Activated CD8-positive, alpha-beta memory T cell treated with anti-CD3 and anti-CD28 coated beads for 24 hours (primary cell): ENCODE measurements at regions not wholly inside any gene's neighbourhood (a gene's known extent, or its start where the extent isn't known, plus 50 kb on each side); places are given as distances from the start of the nearest gene placed in this dataset.

Experiments used
- DNase-seq: peaks from one replicate; pipeline ENCODE4 v3.0.0-alpha.2; 2020

DNA sequence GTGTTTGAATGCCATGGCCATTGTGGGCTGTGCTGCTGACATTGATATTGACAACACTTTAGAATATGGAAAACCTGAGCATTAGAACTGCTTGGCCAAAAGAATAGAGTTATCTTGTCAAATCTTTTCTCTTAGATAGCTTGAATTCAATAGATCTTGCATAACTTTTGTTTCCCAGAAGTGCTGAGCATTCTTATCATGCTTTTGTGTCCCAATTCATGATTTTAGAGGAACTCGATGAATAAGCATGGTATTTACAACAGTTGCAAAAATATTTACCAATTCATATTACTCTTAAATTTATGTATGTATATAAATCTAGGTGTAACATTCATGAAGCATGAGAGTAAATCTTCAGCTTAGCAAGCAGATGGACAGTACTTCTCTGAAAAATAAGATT is 508.0 kb downstream of the BCL11A start:
- no peak for DNase-seq

DNA sequence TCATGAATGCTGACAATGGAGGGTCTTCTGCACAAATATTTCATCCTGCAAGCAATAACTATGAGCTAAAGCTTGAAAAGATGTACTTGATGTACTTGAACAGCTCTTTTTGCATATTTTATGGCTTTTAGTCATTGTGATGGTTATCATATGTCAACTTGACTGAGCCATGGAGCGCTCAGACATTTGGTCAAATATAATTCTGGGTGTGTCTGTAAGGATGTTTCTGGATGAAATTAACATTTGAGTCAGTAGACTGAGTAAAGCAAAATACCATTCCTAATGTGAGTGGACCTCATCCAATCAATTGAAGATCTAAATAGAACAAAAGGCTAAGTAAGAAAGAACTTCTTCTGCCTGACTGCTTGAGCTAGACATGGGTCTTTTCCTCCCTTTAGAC is 509.0 kb downstream of the BCL11A start:
- no peak for DNase-seq

DNA sequence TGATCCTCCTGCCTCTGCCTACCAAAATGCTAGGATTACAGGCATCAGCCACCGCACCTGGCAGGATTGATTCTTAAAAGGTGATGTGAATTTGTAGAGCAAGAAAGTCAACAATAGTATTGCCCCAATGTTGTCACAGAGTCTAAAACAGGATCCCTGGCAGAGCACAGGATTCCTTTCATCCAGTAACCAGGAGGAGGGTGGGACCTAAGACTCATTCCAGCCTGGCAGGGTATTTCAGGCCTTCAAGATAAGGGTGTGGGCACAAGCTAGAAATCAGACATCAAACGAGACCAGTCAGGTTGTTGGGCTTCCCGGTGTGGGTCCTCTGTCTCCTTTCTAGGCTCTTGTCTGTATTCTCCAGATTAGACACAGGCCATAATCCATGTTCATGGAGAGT is 511.4 kb downstream of the BCL11A start:
- no peak for DNase-seq

DNA sequence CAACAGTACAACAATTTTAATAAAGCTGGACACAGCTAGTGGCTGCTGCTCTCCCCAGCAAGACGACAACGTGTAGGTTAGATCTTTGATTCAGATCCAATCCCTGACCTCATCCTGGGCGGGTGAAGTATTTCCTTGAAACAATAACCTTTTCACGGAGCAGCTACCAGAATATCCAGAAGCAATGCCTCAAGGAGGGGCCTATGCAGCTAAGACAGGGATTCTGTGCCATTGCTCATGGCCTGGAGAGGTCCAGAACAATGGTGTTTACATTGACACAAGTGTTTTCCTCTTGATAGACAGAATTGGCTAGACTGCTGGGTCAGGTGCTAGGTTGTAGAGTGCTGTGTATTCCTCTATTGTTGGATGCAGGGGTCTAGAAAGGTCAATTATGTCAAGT is 520.1 kb downstream of the BCL11A start:
- no peak for DNase-seq

DNA sequence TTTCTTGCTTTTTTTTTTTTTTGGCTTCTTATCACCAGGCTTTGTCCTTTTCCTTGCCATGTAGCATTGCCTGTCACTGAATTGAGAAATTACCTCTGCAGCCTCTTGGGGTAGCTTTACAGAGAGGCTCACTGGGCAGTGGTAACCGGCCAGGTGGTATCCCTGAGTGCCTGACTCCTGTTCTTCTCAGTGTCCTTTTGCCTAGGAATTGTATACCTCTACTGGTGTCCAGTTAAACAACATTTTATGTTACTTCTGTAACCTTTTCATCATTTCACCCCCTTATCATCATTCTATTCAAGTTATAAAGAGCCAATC is 523.9 kb downstream of the BCL11A start:
- no peak for DNase-seq

DNA sequence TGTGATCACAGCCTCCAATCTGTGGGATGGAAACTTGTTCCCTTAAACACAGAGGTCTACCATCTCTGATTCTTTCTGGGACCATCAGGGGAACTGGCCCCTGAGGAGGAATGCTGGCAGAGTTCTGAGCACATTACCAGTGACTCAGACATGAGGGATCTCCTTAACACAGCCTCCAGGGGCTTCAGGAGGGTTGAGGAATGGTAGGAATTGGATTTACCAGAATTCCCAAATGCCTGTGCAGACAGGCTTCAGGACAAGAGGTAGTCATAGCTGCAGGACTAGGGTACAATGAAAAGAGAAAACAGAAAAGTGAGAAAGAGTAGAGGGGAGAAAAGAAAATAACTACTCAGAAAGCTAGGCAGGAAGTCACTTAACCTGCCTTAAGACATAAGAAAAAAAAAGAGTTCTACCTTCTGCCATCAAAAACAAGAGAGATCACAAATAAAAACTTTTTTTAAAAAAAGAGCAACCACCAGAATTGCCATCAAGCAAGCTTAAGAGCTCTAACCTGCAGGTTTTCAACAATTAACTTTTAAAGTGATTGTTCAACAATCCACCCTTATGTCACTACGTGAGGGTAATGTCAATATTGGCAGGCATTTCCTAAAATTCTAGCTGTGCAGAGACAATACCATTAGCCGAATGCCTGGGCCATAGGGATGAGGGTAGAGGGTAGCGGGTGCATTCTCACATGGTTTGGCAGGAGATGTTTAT is 524.4 kb downstream of the BCL11A start:
- no peak for DNase-seq

DNA sequence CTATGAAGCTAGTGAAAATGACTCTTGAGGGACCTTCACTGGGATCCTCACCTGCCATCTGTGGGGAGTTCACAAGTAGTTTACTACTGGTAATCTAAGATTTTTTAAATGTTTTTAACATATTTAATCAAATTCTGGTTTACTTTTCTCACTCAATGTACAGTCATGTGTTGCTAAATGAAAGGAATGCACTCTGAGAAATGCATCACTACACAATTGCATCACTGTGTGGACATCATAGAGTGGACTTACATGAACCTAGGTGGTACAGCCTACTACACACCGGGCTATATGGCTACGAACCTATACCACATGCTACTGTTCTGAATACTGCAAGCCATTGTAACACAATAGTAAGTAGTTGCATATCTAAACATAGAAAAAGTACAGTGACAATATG is 528.0 kb downstream of the BCL11A start:
- no peak for DNase-seq

DNA sequence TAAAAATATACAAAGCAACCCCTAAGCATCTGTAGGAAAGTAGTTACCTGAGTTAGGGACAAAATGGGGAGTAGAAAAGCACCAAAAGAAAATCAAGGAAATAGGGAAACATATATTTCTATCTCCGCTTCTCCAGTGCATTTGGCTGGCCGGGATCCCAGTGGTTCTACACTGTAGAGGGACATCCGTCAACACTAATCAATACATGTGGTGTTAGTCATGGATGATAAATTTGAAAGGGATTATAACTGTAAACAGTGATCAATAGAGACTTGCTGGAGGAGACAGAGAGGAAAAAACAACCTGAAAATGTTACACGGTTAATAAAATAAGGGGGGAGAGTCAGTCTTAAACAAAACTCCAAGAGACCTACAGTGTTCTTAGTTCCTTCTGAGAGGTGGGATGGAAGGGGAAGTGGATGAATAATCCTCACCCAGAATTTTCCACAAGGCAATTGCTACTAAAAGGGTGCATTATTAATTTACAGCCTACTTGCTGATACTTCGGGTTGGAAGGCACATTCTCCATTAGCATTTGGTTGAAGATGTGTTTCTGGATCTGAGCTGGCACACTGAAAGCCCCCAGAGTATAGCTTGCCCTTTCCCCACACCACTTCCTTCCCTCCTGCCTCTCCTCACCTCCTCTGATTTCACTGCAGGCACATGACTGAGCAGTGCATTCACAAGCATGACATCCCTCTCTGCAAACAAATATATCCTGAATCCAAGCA is 530.0 kb downstream of the BCL11A start:
- no peak for DNase-seq

DNA sequence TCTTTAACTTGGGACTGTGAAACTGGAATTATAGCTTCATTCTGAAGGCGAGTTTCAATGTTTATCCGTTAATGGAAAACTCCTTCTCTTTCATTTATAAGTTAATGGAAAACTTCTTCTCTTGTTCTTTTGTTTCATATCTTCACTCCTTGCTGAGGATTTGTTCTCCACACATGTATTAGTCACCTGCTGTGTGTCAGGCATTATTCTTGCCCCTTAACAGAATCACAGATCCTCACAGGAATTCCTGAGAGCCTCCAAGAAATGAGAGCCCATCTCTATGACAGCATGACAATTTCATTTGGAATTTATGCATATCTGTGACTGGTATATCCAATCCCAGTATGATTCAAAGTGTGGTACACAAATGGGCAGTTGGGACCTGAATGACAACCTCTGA is 545.8 kb downstream of the BCL11A start:
- no peak for DNase-seq

DNA sequence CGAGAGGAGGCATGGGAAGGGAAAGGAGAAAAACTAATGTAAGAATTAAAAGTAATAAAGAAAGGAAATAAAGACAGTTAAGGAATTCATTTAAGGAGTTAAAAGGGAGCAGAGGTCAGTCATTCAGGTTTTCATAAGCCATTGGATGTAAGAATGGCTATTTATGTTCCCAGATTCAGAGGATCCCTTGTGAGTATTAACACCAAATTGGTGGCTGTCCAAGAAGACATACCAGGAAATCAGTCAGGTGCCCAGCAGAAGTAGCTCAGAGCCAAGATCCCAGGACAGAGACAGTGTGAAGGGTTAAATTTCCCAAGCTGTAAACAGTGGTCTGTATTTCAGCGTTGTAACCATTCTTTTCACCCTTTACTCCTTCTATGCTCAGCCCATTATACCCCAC is 550.4 kb downstream of the BCL11A start:
- DNase-seq = no peak

DNA sequence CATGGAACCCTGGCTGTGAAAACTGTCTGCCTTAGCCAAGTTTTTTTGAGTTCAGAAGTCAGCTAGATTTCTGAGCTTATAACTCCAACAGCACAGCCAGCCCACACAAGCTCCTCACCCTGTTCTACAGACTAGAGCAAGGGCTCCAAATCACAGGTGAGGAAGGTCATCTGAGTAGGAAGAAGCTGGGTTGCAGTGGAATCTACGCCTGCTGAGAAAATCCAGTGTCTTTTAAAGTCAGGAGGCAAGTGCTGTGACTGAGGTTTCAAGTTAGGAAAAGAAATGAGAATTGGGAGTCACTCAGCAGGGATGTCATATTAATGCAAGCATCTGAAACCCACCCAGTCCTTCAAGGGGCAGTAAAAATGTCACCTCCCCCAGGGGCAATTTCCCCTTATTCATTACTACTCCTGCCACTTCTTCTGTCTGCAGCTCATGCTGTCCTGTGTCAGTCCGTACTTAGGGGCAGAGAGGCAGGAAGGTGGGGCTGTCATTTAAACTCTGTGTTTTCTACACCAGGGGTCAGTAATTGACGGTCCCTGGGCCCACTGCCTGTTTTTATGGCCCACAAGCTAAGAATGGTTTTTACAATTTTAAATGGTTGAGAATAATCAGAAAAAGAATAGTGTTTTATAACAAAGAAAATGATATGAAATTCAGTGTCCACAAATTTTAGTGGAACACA is 551.1 kb downstream of the BCL11A start:
- DNase-seq = no peak

DNA sequence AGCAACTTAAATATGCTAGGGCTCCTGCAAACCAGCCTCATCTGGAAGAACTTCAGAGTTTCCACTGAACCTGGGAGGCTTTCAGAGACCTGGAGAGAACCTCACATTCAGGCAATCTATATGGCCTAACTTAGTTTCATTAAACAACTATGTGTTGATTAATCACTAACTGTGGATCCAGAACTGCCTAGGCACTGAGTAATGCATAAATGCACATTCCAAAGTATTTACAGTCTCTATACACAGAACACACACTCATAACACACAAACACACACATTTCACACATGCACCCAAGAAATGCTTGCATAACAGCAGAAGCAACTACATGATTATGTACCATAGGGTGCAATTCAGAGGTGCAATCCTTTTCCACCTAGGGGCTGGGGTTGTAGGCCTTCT is 552.8 kb downstream of the BCL11A start:
- DNase-seq = no peak

DNA sequence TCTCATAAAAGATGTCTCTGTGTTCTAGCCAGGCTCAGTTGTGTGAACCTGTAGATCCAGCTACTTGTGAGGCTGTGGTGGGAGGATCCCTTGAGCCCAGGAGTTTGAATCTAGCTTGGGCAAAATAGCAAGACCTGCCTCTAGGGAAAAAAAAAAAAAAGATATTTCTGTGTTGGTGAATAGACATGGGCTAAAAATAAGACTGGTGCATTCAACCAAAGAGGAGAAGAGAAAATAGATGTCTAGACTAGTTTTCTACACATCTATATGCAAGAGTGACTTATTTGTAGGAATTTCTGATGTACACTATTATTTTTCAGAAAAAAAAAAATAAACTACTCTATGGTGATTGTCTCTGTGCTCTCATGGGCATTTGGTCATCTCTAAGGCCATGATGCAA is 555.1 kb downstream of the BCL11A start:
- no peak for DNase-seq

DNA sequence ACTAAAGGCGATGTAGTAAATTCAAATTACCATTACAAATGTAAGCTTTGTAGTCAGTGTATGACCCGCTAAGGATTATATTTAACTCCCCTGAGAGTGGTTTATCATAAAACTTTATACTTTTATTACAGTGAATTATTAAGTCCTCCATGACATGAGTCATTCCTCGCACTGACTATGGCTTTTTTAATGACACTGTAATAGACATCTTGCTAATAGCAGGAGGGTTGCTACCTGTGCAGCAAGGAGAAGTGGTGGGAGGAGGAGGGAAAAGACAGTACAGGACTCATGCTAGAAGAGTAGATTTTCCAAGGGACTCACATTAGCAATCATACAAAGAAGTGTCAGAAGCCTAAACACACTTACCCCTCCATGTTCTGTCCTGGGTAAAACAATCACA is 556.1 kb downstream of the BCL11A start:
- DNase-seq = no peak

DNA sequence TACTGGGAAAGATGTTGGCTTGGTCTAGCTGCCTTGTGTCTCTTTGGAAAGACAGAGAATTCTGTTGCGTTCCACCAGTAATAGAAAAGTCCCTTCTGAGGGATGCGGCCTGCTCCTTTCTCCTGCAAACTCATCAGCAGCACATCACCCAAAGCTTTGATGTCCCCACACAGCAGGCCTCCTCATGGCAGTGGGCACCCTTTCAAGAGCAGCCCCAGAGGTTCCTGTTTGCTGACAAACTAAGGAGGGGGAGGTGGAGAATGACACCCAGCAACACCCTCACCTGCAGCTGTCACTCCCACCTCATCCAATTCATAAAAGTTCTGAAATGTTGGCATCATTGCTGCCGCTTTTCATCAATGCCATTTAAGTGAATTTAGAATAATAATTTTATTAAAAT is 556.6 kb downstream of the BCL11A start:
- DNase-seq = no peak

DNA sequence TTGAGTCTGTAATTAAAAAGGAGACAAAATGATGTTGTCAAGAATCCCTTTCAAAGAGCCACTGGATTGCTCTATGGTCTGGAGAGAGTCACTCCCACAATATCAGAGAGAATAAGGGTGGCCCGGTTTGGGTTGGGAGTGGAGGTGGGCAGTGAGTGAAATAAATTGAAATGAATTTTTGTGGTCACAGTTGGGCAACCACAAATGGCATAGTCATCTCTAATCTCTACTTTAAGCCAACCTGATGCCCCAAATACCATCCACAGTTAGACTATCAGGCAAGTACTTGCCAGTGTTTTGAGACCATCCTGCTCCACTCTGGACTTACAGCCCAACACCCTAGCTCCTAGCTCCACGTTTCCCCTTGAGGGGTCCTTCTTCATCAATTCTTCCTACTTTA is 559.7 kb downstream of the BCL11A start:
- no peak for DNase-seq

DNA sequence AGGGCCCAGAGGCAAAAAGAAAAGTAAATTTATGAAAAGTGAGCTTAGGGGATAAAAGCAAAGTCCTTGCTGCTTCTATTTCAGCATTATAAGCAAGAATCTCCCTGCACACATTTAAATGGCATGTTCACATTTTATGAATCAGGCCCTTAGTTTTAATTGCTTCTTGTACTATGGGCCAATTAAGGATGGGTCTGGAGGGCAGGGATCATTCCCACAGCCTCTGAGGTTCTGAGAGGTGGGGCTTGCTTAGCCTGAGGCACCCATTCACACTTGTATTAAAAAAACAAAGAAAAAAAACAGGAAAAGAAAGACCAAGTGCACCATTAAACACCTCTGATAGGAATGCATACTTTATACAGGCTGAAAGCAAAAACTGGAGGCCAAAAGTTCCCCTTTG is 565.1 kb downstream of the BCL11A start:
- no peak for DNase-seq

DNA sequence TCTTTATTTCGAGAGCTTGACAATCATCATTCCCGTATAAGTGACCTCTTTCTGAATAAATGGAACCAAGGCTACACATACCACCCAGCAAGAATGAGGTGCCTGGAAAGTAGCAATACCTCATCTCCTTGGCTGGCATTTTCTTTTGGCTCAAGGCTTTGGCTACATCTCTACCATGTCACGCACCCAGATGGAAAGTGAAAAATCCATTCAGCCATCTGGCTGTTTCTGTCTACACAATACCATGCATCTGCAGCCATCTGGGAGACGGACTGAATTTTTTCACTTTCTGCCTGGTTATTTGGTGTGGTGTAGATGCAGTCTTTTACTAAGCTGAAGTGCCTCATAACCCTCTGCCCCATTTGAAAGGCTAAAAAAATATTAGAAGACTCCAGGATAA is 566.9 kb downstream of the BCL11A start:
- no peak for DNase-seq

DNA sequence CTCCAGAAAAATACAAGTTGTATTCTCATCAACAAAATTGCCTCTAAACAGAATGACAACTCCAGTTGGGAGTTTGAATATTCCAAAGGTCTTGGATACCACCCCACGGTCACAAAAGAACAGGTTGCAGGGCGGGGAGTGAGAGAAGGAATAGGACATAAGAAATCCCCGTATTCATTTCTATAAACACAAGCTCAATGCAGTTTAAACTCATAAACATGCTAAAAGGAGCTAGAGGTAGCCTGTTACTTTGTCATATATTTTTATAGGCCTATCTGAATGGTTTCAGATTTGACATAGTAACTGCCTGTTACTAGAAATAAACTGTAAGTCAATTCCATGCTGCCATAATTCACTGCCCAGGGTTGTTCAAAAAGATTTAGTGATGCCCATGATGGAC is 567.5 kb downstream of the BCL11A start:
- no peak for DNase-seq

DNA sequence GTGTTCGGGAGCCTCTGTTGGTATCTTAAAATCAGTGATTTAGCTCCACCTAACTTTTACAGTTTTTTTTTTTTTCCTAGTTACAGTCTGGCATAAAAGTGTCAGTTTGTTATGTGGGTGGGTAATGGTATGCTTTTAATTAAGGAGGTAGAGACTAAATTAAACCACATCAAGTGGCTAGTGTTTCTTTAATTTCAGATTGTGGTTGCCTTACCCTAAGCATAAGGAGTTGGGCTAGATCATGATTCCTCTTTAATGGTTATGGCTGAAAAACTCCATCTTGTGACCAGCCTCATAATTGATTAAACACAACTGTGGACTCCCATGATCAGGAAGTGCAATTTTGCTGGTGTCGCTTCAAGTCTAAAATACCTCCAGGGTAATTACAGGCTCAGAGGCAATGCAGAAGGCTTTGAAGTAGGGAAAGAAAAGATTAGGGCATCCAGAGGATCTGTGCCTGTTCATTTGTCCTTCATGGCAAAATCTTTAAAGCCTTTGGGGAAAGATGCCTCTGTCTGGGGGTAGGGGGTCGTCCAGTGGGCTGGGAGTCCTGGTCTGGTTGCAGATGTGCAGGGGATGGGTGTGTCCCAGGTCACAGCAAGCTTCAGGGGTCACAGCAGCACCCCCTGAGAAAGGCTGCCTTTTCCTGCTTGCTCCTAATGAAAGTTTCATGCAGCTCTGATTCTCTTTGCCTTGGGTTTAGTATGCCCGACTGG is 579.2 kb downstream of the BCL11A start:
- DNase-seq = no peak

DNA sequence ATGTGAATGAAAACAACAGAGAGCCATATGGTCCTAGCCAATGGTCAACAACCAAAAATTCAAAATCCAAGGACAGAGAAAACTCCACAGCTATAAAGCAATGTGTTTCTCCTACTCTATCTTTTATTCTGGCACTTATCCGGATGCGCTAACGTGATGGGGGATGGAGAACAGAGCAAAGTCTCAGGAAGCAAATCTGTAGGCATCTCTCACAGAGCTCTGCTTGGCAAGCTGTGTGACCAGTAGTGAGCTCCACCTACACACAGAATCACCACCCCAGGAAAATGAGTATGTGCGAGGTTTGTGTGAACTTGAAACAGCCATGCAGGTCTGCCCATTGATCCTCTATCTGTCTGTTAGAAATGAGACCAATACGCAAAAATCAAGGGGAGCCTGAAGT is 584.3 kb downstream of the BCL11A start:
- DNase-seq = no peak

DNA sequence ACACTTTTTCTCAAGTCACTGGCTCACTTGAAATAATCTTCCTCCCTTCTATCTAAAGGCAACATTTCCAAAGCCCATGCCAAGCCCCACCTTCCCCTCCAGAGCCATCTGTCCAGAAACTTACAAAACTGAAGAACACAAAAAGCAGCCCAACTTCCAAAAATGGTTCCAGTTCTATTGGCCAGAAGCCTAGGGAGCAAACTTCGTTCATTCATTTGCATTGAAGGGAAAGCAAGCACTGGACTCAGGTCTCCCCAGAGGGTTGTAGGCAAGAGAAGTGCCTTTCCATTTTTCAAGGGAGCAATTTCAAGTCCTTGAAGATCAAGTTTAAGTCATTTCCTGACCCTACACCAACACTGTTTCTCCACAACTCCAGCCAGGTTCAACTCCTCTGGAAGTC is 585.0 kb downstream of the BCL11A start:
- no peak for DNase-seq

DNA sequence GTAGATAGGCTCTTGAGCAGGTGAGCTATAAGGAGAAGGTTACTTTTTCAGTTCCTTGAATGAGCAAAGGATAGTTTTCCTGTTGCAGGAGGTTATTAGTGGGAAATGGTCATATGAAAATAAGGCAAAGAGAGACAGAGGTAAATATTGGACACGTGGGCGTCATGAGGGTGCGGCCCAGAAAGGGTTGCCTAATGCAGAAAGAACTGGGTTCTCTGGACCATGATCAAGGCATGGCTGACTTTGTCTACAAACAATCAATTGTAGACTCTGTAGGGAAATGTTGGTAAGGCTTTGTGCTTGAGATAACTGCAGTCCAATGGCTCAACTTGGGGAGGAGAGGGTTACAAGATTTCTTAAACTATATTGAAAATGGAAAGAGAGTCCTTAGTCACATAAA is 585.8 kb downstream of the BCL11A start:
- DNase-seq = no peak

DNA sequence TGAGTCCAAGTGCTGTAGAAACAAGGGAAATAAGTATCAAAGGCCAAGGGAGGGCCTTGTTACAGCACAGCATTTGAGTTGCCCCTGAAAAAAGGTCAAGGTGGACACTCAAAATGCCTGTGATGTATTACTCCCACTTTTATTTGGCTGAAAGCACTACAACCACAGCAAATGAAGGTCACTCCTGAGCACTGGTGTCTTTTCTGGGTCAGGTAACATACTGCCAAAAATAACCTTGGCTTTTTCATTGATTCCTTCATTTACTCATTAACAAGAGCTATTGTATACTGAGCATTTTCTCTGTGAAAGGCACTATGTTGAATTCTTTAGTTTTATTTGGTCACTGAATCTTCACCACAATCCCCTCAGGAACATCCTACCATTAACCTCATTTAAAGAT is 590.3 kb downstream of the BCL11A start:
- no peak for DNase-seq
